ENCODE measurements at regions not wholly inside any gene's neighbourhood (a gene's known extent, or its start where the extent isn't known, plus 50 kb on each side); places are given as distances from the start of the nearest gene placed in this dataset.

DNA sequence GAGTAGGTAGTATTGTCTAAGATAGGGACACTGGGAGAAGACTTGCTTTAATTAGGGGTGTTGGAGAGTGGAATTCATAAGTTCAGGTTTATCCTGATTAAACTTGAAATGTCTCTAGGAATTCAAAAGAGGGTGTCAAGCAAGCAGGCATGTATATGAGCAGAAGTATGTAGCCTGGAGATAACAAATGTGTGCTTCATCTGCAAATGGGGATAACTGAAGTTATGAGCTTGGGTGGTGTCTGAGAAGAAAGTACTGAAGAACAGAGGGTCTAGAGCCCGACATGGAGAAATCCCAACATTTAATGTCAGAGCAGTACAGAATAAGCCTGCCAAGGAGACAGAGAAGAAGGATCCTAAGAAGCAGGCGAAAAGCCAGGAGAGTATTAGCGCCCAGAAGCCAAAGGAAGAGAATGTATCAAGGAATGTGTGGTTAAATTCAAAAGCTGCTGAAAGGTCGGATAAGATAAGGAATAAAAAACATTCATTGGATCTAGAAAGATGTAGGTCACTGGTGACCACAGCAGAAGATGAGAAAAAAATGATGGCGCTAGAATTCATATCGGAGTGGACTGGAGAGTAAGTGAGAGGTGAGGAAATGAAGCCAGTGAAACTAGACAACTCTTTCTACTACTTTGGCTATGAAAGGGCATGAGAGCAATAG lies 401.5 kb upstream of the PIK3R1 start:
- no peak overlapping the region for H2AFZ ChIP-seq
- 83% methylated on average over 6 of the region's 6 CpGs for WGBS (ENCODE audit: low lambda C conversion rate, missing lambda C conversion rate)
- no peaks in the 10 kb centered on the region for H3K79me2 ChIP-seq
- H3K4me1 ChIP-seq (ENCODE audit: insufficient read depth) = peaks cover 22% of the 10 kb centered on the region
- H3K9me3 ChIP-seq (ENCODE audit: low read depth) = no peaks in the 10 kb centered on the region
- DNase-seq (ENCODE audit: low spot score) = no peak
- no peaks in the 10 kb centered on the region for H3K36me3 ChIP-seq (replicated peaks; ENCODE audit: insufficient read depth, low read depth)
- no peaks in the 10 kb centered on the region for H3K9me2 ChIP-seq (replicated peaks; ENCODE audit: insufficient read depth)
- no peak overlapping the region for H3K4me3 ChIP-seq
- peak overlapping the region; percentile 44 for H3K4me2 ChIP-seq
- H3K27ac ChIP-seq = peak overlapping the region; percentile 5
- no peaks in the 10 kb centered on the region for H3K27me3 ChIP-seq
- no peaks in the 10 kb centered on the region for H4K20me1 ChIP-seq (ENCODE audit: insufficient read depth, poor library complexity, severe bottlenecking)
- no peak for TF ChIP-seq EZH2 (IDR thresholded peaks at IDR 0.05; ENCODE audit: borderline replicate concordance)

DNA sequence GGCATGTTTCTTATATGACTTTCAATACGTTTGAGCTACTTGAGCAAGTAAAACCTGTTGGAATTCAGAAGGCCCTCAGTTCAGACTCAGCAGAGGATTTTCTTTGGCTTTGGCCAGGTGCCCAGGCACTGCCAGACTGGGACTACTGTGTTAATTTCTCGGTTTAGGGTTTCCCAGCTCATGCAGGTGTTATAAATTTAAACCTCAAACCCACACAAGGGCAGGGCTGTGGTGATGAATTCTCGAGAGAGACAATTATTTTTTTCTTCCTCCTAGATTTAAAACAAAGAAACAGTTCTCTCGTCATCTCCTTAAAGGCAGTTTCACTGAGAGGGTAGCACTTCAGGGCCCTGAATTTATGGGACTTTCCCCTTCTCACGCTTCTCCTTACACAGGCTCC lies 406.0 kb upstream of the PIK3R1 start:
- Histone ChIP-seq H3K9me2 (replicated peaks; ENCODE audit: insufficient read depth) (no peaks in the 10 kb centered on the region), H3K27ac (no peak overlapping the region), H3K27me3 (no peaks in the 10 kb centered on the region), H3K79me2 (no peaks in the 10 kb centered on the region), H3K4me1 (ENCODE audit: insufficient read depth) (peaks cover 10% of the 10 kb centered on the region), H3K36me3 (replicated peaks; ENCODE audit: insufficient read depth, low read depth) (no peaks in the 10 kb centered on the region), H2AFZ (no peak overlapping the region), H3K9me3 (ENCODE audit: low read depth) (no peaks in the 10 kb centered on the region), H4K20me1 (ENCODE audit: insufficient read depth, poor library complexity, severe bottlenecking) (no peaks in the 10 kb centered on the region), H3K4me2 (no peak overlapping the region), H3K4me3 (no peak overlapping the region)
- 81% methylated on average over 5 of the region's 5 CpGs for WGBS (ENCODE audit: low lambda C conversion rate, missing lambda C conversion rate)
- TF ChIP-seq EZH2phosphoT487 (IDR thresholded peaks at IDR 0.05; ENCODE audit: low read depth, severe bottlenecking, unreplicated experiment) = no peak
- TF ChIP-seq, protein P1, sequence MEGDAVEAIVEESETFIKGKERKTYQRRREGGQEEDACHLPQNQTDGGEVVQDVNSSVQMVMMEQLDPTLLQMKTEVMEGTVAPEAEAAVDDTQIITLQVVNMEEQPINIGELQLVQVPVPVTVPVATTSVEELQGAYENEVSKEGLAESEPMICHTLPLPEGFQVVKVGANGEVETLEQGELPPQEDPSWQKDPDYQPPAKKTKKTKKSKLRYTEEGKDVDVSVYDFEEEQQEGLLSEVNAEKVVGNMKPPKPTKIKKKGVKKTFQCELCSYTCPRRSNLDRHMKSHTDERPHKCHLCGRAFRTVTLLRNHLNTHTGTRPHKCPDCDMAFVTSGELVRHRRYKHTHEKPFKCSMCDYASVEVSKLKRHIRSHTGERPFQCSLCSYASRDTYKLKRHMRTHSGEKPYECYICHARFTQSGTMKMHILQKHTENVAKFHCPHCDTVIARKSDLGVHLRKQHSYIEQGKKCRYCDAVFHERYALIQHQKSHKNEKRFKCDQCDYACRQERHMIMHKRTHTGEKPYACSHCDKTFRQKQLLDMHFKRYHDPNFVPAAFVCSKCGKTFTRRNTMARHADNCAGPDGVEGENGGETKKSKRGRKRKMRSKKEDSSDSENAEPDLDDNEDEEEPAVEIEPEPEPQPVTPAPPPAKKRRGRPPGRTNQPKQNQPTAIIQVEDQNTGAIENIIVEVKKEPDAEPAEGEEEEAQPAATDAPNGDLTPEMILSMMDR (IDR thresholded peaks at IDR 0.05; ENCODE audit: poor library complexity) = no peak
- no peak for TF ChIP-seq EZH2 (IDR thresholded peaks at IDR 0.05; ENCODE audit: borderline replicate concordance)
- DNase-seq (ENCODE audit: low spot score) = no peak

DNA sequence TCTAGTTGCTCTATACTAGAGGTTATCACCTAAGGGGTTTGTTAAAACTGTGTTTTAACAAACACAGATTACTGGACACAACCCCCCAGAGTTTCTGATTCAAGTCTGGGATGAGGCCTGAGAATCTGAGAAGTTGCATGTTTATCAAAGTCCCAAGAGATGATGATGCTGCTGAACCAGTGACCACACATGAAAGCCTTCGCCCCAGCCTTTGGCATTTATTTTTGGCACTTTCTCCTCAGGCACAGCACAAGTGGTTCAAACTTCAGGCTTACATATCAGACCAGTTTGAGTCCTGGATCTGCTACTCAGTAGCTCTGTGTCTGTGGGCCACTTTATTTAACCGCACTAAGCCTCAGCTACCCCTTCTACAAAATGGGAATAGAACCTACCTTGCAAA lies 407.2 kb upstream of the PIK3R1 start:
- Histone ChIP-seq H3K36me3 (replicated peaks; ENCODE audit: insufficient read depth, low read depth) (no peaks in the 10 kb centered on the region), H2AFZ (no peak overlapping the region), H3K4me2 (no peak overlapping the region), H3K9me2 (replicated peaks; ENCODE audit: insufficient read depth) (no peaks in the 10 kb centered on the region), H3K9me3 (ENCODE audit: low read depth) (no peaks in the 10 kb centered on the region), H3K27me3 (no peaks in the 10 kb centered on the region), H3K4me1 (ENCODE audit: insufficient read depth) (no peaks in the 10 kb centered on the region), H3K4me3 (no peak overlapping the region), H3K79me2 (no peaks in the 10 kb centered on the region), H3K27ac (no peak overlapping the region), H4K20me1 (ENCODE audit: insufficient read depth, poor library complexity, severe bottlenecking) (no peaks in the 10 kb centered on the region)
- whole genome bisulfite sequencing (ENCODE audit: low lambda C conversion rate, missing lambda C conversion rate) = 98% methylated on average over 2 of the region's 2 CpGs
- no peak for DNase-seq (ENCODE audit: low spot score)
- TF ChIP-seq EZH2phosphoT487 (IDR thresholded peaks at IDR 0.05; ENCODE audit: low read depth, severe bottlenecking, unreplicated experiment) (no peak), EZH2 (IDR thresholded peaks at IDR 0.05; ENCODE audit: borderline replicate concordance) (no peak)
- TF ChIP-seq, protein P1 (IDR thresholded peaks at IDR 0.05; ENCODE audit: poor library complexity) = no peak

DNA sequence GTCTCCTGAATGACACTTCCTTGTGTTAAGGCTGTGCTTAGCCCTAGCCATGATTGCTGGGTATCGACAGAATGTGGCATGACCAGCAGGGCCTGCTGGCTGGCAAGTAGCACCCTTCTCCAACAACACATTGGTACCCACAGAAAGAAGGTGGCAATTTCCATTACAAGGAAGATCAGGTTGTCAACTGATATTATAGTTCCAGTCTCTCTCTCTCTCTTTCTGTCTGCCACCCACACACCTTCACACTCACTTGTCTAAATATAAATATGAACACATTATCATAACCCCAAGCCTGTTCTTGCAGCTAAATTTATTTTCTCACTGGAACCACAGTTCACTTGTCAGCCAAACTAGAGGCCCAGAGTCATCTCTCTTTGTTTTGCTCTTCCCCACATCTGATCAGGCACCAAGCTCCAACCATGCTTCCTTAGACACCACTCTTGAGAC lies 408.1 kb upstream of the PIK3R1 start:
- no peaks in the 10 kb centered on the region for H3K27me3 ChIP-seq

More for the DNA sequence above, 408.1 kb upstream of the PIK3R1 start:
- H3K4me2 ChIP-seq = no peak overlapping the region
- TF ChIP-seq EZH2phosphoT487 (IDR thresholded peaks at IDR 0.05; ENCODE audit: low read depth, severe bottlenecking, unreplicated experiment) (no peak), EZH2 (IDR thresholded peaks at IDR 0.05; ENCODE audit: borderline replicate concordance) (no peak)
- TF ChIP-seq, protein P1 (IDR thresholded peaks at IDR 0.05; ENCODE audit: poor library complexity) = no peak
- H3K79me2 ChIP-seq = no peaks in the 10 kb centered on the region
- H3K9me3 ChIP-seq (ENCODE audit: low read depth) = no peaks in the 10 kb centered on the region
- DNase-seq (ENCODE audit: low spot score) = no peak
- H3K4me3 ChIP-seq = no peak overlapping the region
- WGBS (ENCODE audit: low lambda C conversion rate, missing lambda C conversion rate) = 100% methylated on average over 1 of the region's 1 CpG
- H3K4me1 ChIP-seq (ENCODE audit: insufficient read depth) = no peaks in the 10 kb centered on the region
- no peak overlapping the region for H3K27ac ChIP-seq
- H2AFZ ChIP-seq = no peak overlapping the region
- H3K36me3 ChIP-seq (replicated peaks; ENCODE audit: insufficient read depth, low read depth) = no peaks in the 10 kb centered on the region
- H4K20me1 ChIP-seq (ENCODE audit: insufficient read depth, poor library complexity, severe bottlenecking) = no peaks in the 10 kb centered on the region
- H3K9me2 ChIP-seq (replicated peaks; ENCODE audit: insufficient read depth) = no peaks in the 10 kb centered on the region

Measured in hepatocyte (in vitro differentiated cells).